Liver (tissue), 8 donors: ENCODE measurements at regions not wholly inside any gene's neighbourhood (a gene's known extent, or its start where the extent isn't known, plus 50 kb on each side); places are given as distances from the start of the nearest gene placed in this dataset.

Experiments used
- DNase-seq: peaks from one replicate; pipeline ENCODE4 v3.0.0-alpha.2; 2017; ENCODE audit warnings: low spot score
- H3K27ac ChIP-seq, 2 donors: one replicate each; pipeline ENCODE4 v1.7.0; 2013; ENCODE audit warnings: inconsistent platforms in 2 of 2, low read length in 2 of 2, control low read depth in 1 of 2, low read depth in 1 of 2, mild to moderate bottlenecking in 1 of 2
- H3K27me3 ChIP-seq, 4 donors: one replicate each; pipeline versions ENCODE4 v1.6.1 to v1.7.0; 2013; ENCODE audit warnings: low read length in 3 of 4, inconsistent platforms in 1 of 4, mild to moderate bottlenecking in 1 of 4, moderate library complexity in 1 of 4; ENCODE audit not compliant: control insufficient read depth in 4 of 4, insufficient read depth in 4 of 4
- H3K36me3 ChIP-seq, 4 donors: one replicate each; pipeline versions ENCODE4 v1.6.1 to v1.7.0; 2013; ENCODE audit warnings: low read length in 3 of 4, mild to moderate bottlenecking in 3 of 4, low read depth in 1 of 4, moderate library complexity in 1 of 4; ENCODE audit not compliant: control insufficient read depth in 4 of 4, insufficient read depth in 3 of 4
- H3K4me1 ChIP-seq, 4 donors: one replicate each; pipeline versions ENCODE4 v1.6.1 to v1.7.0; 2013; ENCODE audit warnings: low read length in 3 of 4, mild to moderate bottlenecking in 3 of 4, moderate library complexity in 1 of 4; ENCODE audit not compliant: control insufficient read depth in 4 of 4, insufficient read depth in 4 of 4
- H3K4me3 ChIP-seq, 3 donors: one replicate each; pipeline versions ENCODE4 v1.6.1 to v1.7.0; 2013; ENCODE audit warnings: low read length in 3 of 3, control low read depth in 1 of 3, low read depth in 1 of 3, mild to moderate bottlenecking in 1 of 3
- H3K9ac ChIP-seq, 2 donors: one replicate each; pipeline ENCODE4 v1.7.0; 2013; ENCODE audit warnings: low read length in 2 of 2, mild to moderate bottlenecking in 2 of 2, moderate library complexity in 2 of 2, control low read depth in 1 of 2, low read depth in 1 of 2
- H3K9me3 ChIP-seq, 4 donors: one replicate each; pipeline versions ENCODE4 v1.6.1 to v1.7.0; 2013; ENCODE audit warnings: low read length in 3 of 4; ENCODE audit not compliant: control insufficient read depth in 4 of 4
- ATF3 ChIP-seq: IDR thresholded peaks from 2 replicates; pipeline ENCODE4 v1.6.1; 2016; ENCODE audit warnings: antibody characterized with exemption
- CTCF ChIP-seq: fragments of 150-350 bp; IDR thresholded peaks from 2 replicates; pipeline ENCODE4 v1.5.1; 2017; ENCODE audit warnings: improper control_type of control experiment, low read depth, low read length; ENCODE audit not compliant: missing input control
- EGR1 ChIP-seq, 2 donors: IDR thresholded peaks; 2 replicates each; pipeline ENCODE4 v1.6.1; 2016 to 2018; ENCODE audit warnings: antibody characterized with exemption in 2 of 2, low read depth in 2 of 2
- FOXA1 ChIP-seq: IDR thresholded peaks from 2 replicates; pipeline ENCODE4 v1.6.1; 2016; ENCODE audit warnings: antibody characterized with exemption
- FOXA2 ChIP-seq: IDR thresholded peaks from 2 replicates; pipeline ENCODE4 v1.6.1; 2016; ENCODE audit warnings: antibody characterized with exemption
- HNF4G ChIP-seq: IDR thresholded peaks from 2 replicates; pipeline ENCODE4 v1.6.1; 2016; ENCODE audit warnings: antibody characterized with exemption
- JUND ChIP-seq, 2 donors: IDR thresholded peaks; 2 replicates each; pipeline ENCODE4 v1.6.1; 2016; ENCODE audit warnings: antibody characterized with exemption in 2 of 2
- MAX ChIP-seq: IDR thresholded peaks from 2 replicates; pipeline ENCODE4 v1.6.1; 2016; ENCODE audit warnings: antibody characterized with exemption
- NR2F2 ChIP-seq: IDR thresholded peaks from 2 replicates; pipeline ENCODE4 v1.6.1; 2016; ENCODE audit warnings: antibody characterized with exemption
- RAD21 ChIP-seq, 2 donors: IDR thresholded peaks; 2 replicates each; pipeline ENCODE4 v1.6.1; 2016; ENCODE audit warnings: antibody characterized with exemption in 2 of 2, mild to moderate bottlenecking in 2 of 2
- RXRA ChIP-seq, 2 donors: IDR thresholded peaks; 2 replicates each; pipeline ENCODE4 v1.6.1; 2017 to 2018; ENCODE audit warnings: antibody characterized with exemption in 2 of 2, mild to moderate bottlenecking in 1 of 2
- SP1 ChIP-seq: IDR thresholded peaks from 2 replicates; pipeline ENCODE4 v1.6.1; 2018; ENCODE audit warnings: antibody characterized with exemption, mild to moderate bottlenecking
- YY1 ChIP-seq: IDR thresholded peaks from 2 replicates; pipeline ENCODE4 v1.6.1; 2016; ENCODE audit warnings: antibody characterized with exemption, mild to moderate bottlenecking
- WGBS: extraction: QIAGEN DNeasy Blood & Tissue Kit; methylation state at CpG from one replicate; pipeline ENCODE4 v1.1.7; 2013; 5-methylcytosine and 5-hydroxymethylcytosine counted together
- TF ChIP-seq, protein P1 (sequence below): IDR thresholded peaks from 2 replicates; pipeline ENCODE4 v1.6.1; 2016; ENCODE audit warnings: antibody characterized with exemption, mild to moderate bottlenecking
- TF ChIP-seq, protein P2 (sequence below): IDR thresholded peaks from 2 replicates; pipeline ENCODE4 v1.6.1; 2016; ENCODE audit warnings: antibody characterized with exemption
- donor health status: healthy.
- donor health status: healthy.
- donor health status: healthy.
- donor health status: healthy.
- donor health status: healthy.

DNA sequence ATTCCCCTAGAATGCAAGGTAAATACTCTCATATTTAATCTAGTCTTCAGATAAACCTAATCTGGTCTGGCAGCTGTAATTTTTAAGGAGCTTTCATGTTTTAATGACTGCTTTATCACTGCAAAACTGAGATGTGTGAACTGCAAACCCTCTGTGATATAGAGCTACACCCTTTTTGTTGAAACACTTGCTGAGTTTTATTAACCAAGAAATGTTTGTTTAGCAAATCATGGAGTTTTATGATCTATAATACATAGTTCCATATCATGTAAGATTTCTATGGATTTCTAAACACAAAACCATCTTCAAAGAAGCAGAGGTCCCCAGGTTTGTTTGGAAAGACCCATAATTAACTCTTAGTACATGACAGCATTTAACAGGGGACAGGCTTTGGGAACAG is 126.4 kb downstream of the BTC start:
- no peaks in the 10 kb centered on the region for H3K36me3 ChIP-seq
- no peak overlapping the region for H3K27ac ChIP-seq
- H3K9me3 ChIP-seq: no peaks in the 10 kb centered on the region
- no peak overlapping the region for H3K4me3 ChIP-seq
- peaks cover 0 to 2% (median 0%) of the 10 kb centered on the region in 4 donors for H3K27me3 ChIP-seq
- no peaks in the 10 kb centered on the region for H3K4me1 ChIP-seq
- no peak overlapping the region for H3K9ac ChIP-seq
- TF ChIP-seq, protein P1, sequence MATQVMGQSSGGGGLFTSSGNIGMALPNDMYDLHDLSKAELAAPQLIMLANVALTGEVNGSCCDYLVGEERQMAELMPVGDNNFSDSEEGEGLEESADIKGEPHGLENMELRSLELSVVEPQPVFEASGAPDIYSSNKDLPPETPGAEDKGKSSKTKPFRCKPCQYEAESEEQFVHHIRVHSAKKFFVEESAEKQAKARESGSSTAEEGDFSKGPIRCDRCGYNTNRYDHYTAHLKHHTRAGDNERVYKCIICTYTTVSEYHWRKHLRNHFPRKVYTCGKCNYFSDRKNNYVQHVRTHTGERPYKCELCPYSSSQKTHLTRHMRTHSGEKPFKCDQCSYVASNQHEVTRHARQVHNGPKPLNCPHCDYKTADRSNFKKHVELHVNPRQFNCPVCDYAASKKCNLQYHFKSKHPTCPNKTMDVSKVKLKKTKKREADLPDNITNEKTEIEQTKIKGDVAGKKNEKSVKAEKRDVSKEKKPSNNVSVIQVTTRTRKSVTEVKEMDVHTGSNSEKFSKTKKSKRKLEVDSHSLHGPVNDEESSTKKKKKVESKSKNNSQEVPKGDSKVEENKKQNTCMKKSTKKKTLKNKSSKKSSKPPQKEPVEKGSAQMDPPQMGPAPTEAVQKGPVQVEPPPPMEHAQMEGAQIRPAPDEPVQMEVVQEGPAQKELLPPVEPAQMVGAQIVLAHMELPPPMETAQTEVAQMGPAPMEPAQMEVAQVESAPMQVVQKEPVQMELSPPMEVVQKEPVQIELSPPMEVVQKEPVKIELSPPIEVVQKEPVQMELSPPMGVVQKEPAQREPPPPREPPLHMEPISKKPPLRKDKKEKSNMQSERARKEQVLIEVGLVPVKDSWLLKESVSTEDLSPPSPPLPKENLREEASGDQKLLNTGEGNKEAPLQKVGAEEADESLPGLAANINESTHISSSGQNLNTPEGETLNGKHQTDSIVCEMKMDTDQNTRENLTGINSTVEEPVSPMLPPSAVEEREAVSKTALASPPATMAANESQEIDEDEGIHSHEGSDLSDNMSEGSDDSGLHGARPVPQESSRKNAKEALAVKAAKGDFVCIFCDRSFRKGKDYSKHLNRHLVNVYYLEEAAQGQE: no peak
- DNase-seq: no peak

DNA sequence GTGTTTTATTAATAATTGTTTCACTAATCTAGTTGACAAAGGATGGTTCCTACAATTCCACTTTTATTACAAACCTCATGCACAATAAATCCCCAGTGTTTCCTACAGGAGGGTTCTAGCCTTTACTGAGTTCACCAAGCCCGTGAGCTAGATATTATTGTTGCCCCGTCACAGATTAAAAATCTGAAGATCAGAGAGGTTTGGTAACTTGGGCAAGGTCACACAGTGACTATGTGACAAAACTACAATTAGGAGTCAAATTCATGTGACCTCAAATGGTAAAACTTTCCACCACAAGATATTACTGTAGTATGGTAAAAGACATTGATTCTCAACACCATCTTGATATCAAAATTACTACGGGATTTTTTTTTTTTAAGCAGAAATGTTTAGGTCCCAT is 124.6 kb downstream of the BTC start:
- no peak overlapping the region for H3K9ac ChIP-seq
- no peak for DNase-seq
- H3K4me1 ChIP-seq: no peaks in the 10 kb centered on the region
- H3K9me3 ChIP-seq: no peaks in the 10 kb centered on the region
- TF ChIP-seq EGR1 (IDR thresholded peaks at IDR 0.05; ENCODE audit: low read depth in 2 of 2) (no peak), SP1 (no peak), RXRA (IDR thresholded peaks at IDR 0.05) (no peak), MAX (no peak), JUND (IDR thresholded peaks at IDR 0.05) (no peak), NR2F2 (no peak), YY1 (no peak), FOXA1 (no peak), RAD21 (IDR thresholded peaks at IDR 0.05) (no peak), HNF4G (no peak), ATF3 (no peak), CTCF (no peak), FOXA2 (no peak)
- TF ChIP-seq, protein P2, sequence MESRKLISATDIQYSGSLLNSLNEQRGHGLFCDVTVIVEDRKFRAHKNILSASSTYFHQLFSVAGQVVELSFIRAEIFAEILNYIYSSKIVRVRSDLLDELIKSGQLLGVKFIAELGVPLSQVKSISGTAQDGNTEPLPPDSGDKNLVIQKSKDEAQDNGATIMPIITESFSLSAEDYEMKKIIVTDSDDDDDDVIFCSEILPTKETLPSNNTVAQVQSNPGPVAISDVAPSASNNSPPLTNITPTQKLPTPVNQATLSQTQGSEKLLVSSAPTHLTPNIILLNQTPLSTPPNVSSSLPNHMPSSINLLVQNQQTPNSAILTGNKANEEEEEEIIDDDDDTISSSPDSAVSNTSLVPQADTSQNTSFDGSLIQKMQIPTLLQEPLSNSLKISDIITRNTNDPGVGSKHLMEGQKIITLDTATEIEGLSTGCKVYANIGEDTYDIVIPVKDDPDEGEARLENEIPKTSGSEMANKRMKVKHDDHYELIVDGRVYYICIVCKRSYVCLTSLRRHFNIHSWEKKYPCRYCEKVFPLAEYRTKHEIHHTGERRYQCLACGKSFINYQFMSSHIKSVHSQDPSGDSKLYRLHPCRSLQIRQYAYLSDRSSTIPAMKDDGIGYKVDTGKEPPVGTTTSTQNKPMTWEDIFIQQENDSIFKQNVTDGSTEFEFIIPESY: no peak
- TF ChIP-seq, protein P1: no peak
- H3K27ac ChIP-seq: no peak overlapping the region
- H3K4me3 ChIP-seq: no peak overlapping the region
- no peaks in the 10 kb centered on the region for H3K36me3 ChIP-seq
- 87% methylated on average over 3 of the region's 3 CpGs for WGBS
- H3K27me3 ChIP-seq: peaks cover 0 to 2% (median 0%) of the 10 kb centered on the region in 4 donors
